CD4-positive, alpha-beta memory T cell (primary cell): ENCODE measurements at regions not wholly inside any gene's neighbourhood (a gene's known extent, or its start where the extent isn't known, plus 50 kb on each side); places are given as distances from the start of the nearest gene placed in this dataset.
"Not testable (repeated sequence)": the region's sequence is repeated elsewhere in the genome, so short reads cannot be mapped to it uniquely, and the experiment has no call there.

ENCODE experiments used
- CTCF ChIA-PET: fragments of 350-600 bp; sonication (Branson Sonifier 250); formaldehyde crosslinking; loops from one replicate; lab custom pipeline; 2021; ENCODE audit warnings: inconsistent platforms; ENCODE audit not compliant: partially characterized antibody; lab: Charles Lee
- POLR2A ChIA-PET: fragments of 350-600 bp; sonication (Branson Sonifier 250); formaldehyde crosslinking; loops from one replicate; lab custom pipeline; 2021; ENCODE audit not compliant: partially characterized antibody; lab: Charles Lee
- DNase-seq, 5 donors: peaks; one replicate each; pipeline versions ENCODE4 v3.0.0 to v3.0.0-alpha.2; 2020 to 2022; ENCODE audit warnings: mixed read lengths in 1 of 5
- H3K27ac ChIP-seq: one replicate; pipeline ENCODE4 v1.7.0; 2013; ENCODE audit warnings: low read depth, low read length
- H3K27me3 ChIP-seq: 2 replicates; pipeline ENCODE4 v1.7.0; 2013; ENCODE audit warnings: mild to moderate bottlenecking, low read length, moderate library complexity; ENCODE audit not compliant: insufficient read depth
- H3K36me3 ChIP-seq: 2 replicates; pipeline ENCODE4 v1.7.0; 2013; ENCODE audit warnings: mild to moderate bottlenecking, low read length, moderate library complexity; ENCODE audit not compliant: insufficient read depth
- H3K4me1 ChIP-seq: 2 replicates; pipeline ENCODE4 v1.7.0; 2013; ENCODE audit warnings: mild to moderate bottlenecking, low read length, moderate library complexity; ENCODE audit not compliant: insufficient read depth
- H3K4me3 ChIP-seq, 2 donors: one replicate each; pipeline ENCODE4 v1.7.0; 2013; ENCODE audit warnings: low read length in 2 of 2, mild to moderate bottlenecking in 1 of 2
- H3K9me3 ChIP-seq, 2 donors: one replicate each; pipeline ENCODE4 v1.7.0; 2013; ENCODE audit warnings: low read length in 2 of 2, control low read depth in 1 of 2; ENCODE audit not compliant: control insufficient read depth in 1 of 2
- H3K27ac Mint-ChIP-seq, 7 donors: one replicate each; pipeline ENCODE4 v1.8.0; 2020 to 2021; ENCODE audit warnings: mixed read lengths in 7 of 7, mild to moderate bottlenecking in 6 of 7, inconsistent platforms in 3 of 7, moderate library complexity in 3 of 7
- H3K27me3 Mint-ChIP-seq, 2 donors: one replicate each; pipeline ENCODE4 v1.8.0; 2020 to 2021; ENCODE audit warnings: mixed read lengths in 2 of 2
- H3K36me3 Mint-ChIP-seq, 2 donors: one replicate each; pipeline ENCODE4 v1.8.0; 2020 to 2021; ENCODE audit warnings: mixed read lengths in 2 of 2, inconsistent platforms in 1 of 2, mild to moderate bottlenecking in 1 of 2
- H3K4me1 Mint-ChIP-seq, 4 donors: one replicate each; pipeline ENCODE4 v1.8.0; 2020 to 2021; ENCODE audit warnings: mixed read lengths in 4 of 4, mild to moderate bottlenecking in 1 of 4
- H3K4me3 Mint-ChIP-seq, 8 donors: one replicate each; pipeline ENCODE4 v1.8.0; 2020 to 2021; ENCODE audit warnings: mixed read lengths in 8 of 8, mild to moderate bottlenecking in 7 of 8, moderate library complexity in 6 of 8, inconsistent platforms in 3 of 8
- H3K9me3 Mint-ChIP-seq, 8 donors: one replicate each; pipeline ENCODE4 v1.8.0; 2020 to 2021; ENCODE audit warnings: mixed read lengths in 8 of 8, mild to moderate bottlenecking in 5 of 8, inconsistent platforms in 3 of 8, moderate library complexity in 1 of 8
- intact Hi-C: fragments of 100-400 bp; cut with micrococcal nuclease; formaldehyde crosslinking; loops from one replicate; pipeline ENCODE4 v1.15.1; 2023

- Mint-ChIP-seq H3K9me3 (no peaks in the 10 kb centered on the region), H3K4me1 (peaks cover 6 to 23% (median 21%) of the 10 kb centered on the region in 4 donors), H3K36me3 (no peaks in the 10 kb centered on the region), H3K4me3 (no peak overlapping the region), H3K27ac (no peak overlapping the region), H3K27me3 (no peaks in the 10 kb centered on the region)
- ChIA-PET CTCF (interaction anchor here (1.0 to 1.4 kb wide), 2 partner anchors 23 to 412 kb away, joined by 3 to 4 read pairs; no protein-coding TSS in a partner anchor), POLR2A (interaction anchor here (0.6 kb wide), 1 partner anchor 138 kb away, joined by 3 read pairs; no protein-coding TSS in a partner anchor)
- Histone ChIP-seq H3K36me3 (no peaks in the 10 kb centered on the region), H3K4me3 (no peak overlapping the region), H3K9me3 (no peaks in the 10 kb centered on the region), H3K4me1 (peaks cover 19% of the 10 kb centered on the region), H3K27me3 (no peaks in the 10 kb centered on the region), H3K27ac (no peak overlapping the region)
- intact Hi-C loops, result no loop called here
- no peak for DNase-seq
Measured at GRCh38 chr13:50388481-50388880, 373.2 kb downstream of the KCNRG start.

- Mint-ChIP-seq H3K36me3 (no peaks in the 10 kb centered on the region), H3K27me3 (no peaks in the 10 kb centered on the region), H3K4me1 (peaks cover 2 to 19% (median 15%) of the 10 kb centered on the region in 4 donors), H3K9me3 (no peaks in the 10 kb centered on the region), H3K4me3 (no peak overlapping the region), H3K27ac (peak overlapping the region in 1 of 7 donors; percentile 18)
- Histone ChIP-seq H3K36me3 (no peaks in the 10 kb centered on the region), H3K9me3 (no peaks in the 10 kb centered on the region), H3K4me1 (peaks cover 15% of the 10 kb centered on the region), H3K27ac (no peak overlapping the region), H3K4me3 (no peak overlapping the region), H3K27me3 (no peaks in the 10 kb centered on the region)
- intact Hi-C loops, result no loop called here
- POLR2A ChIA-PET, result no interaction called here
- CTCF ChIA-PET, result interaction anchor here (1.4 kb wide), 1 partner anchor 24 kb away, joined by 4 read pairs; no protein-coding TSS in a partner anchor
- no peak for DNase-seq
Measured at GRCh38 chr13:50389726-50390125, 374.5 kb downstream of the KCNRG start.

- Histone ChIP-seq H3K9me3 (no peaks in the 10 kb centered on the region), H3K27ac (no peak overlapping the region), H3K4me1 (peaks cover 6% of the 10 kb centered on the region), H3K36me3 (no peaks in the 10 kb centered on the region), H3K27me3 (no peaks in the 10 kb centered on the region), H3K4me3 (no peak overlapping the region)
- Mint-ChIP-seq H3K36me3 (no peaks in the 10 kb centered on the region), H3K4me1 (peaks cover 0 to 9% (median 6%) of the 10 kb centered on the region in 4 donors), H3K4me3 (no peak overlapping the region), H3K27me3 (no peaks in the 10 kb centered on the region), H3K9me3 (no peaks in the 10 kb centered on the region), H3K27ac (no peak overlapping the region)
- POLR2A ChIA-PET, result no interaction called here
- CTCF ChIA-PET, result no interaction called here
- no peak for DNase-seq
- intact Hi-C loops, result no loop called here
Measured at GRCh38 chr13:50390503-50391248, 375.4 kb downstream of the KCNRG start.

GRCh38 chr13:50392977-50393376 lies 377.7 kb downstream of the KCNRG start:
- Histone ChIP-seq H3K27ac (no peak overlapping the region), H3K27me3 (no peaks in the 10 kb centered on the region), H3K9me3 (no peaks in the 10 kb centered on the region), H3K4me1 (no peaks in the 10 kb centered on the region), H3K36me3 (no peaks in the 10 kb centered on the region), H3K4me3 (no peak overlapping the region)
- Mint-ChIP-seq H3K9me3 (no peaks in the 10 kb centered on the region), H3K36me3 (no peaks in the 10 kb centered on the region), H3K27ac (peak overlapping the region in 1 of 7 donors; percentile 48), H3K4me1 (no peaks in the 10 kb centered on the region), H3K27me3 (no peaks in the 10 kb centered on the region), H3K4me3 (no peak overlapping the region)
- ChIA-PET POLR2A (interaction anchor here (0.6 kb wide), 1 partner anchor 28 kb away, joined by 3 read pairs; no protein-coding TSS in a partner anchor), CTCF (no interaction called here)
- no peak for DNase-seq
- intact Hi-C loops, result no loop called here

- no peak for DNase-seq
- H3K4me1 ChIP-seq, result no peaks in the 10 kb centered on the region
- Mint-ChIP-seq H3K4me1 (no peaks in the 10 kb centered on the region), H3K36me3 (no peaks in the 10 kb centered on the region), H3K27me3 (no peaks in the 10 kb centered on the region), H3K4me3 (no peak overlapping the region), H3K9me3 (no peaks in the 10 kb centered on the region), H3K27ac (no peak overlapping the region)
- H3K4me3 ChIP-seq, result no peak overlapping the region
- H3K36me3 ChIP-seq, result no peaks in the 10 kb centered on the region
- H3K9me3 ChIP-seq, result no peaks in the 10 kb centered on the region
- no peak overlapping the region for H3K27ac ChIP-seq
- H3K27me3 ChIP-seq, result no peaks in the 10 kb centered on the region
- intact Hi-C loops, result no loop called here
- ChIA-PET CTCF (no interaction called here), POLR2A (interaction anchor here (0.6 kb wide), 1 partner anchor 28 kb away, joined by 3 read pairs; no protein-coding TSS in a partner anchor)
Measured at GRCh38 chr13:50393628-50394027, 378.4 kb downstream of the KCNRG start.

- no peak overlapping the region for H3K4me3 Mint-ChIP-seq
- no peaks in the 10 kb centered on the region for H3K27me3 Mint-ChIP-seq
- POLR2A ChIA-PET, result no interaction called here
- no peaks in the 10 kb centered on the region for H3K4me1 ChIP-seq
- no peaks in the 10 kb centered on the region for H3K9me3 Mint-ChIP-seq
- no peaks in the 10 kb centered on the region for H3K4me1 Mint-ChIP-seq
- no peaks in the 10 kb centered on the region for H3K36me3 ChIP-seq
- no peaks in the 10 kb centered on the region for H3K27me3 ChIP-seq
- H3K9me3 ChIP-seq, result no peaks in the 10 kb centered on the region
- H3K27ac ChIP-seq, result no peak overlapping the region
- H3K36me3 Mint-ChIP-seq, result peaks cover 0 to 4% of the 10 kb centered on the region in 2 donors
- DNase-seq, result no peak
- CTCF ChIA-PET, result no interaction called here
- H3K4me3 ChIP-seq, result no peak overlapping the region
- no peak overlapping the region for H3K27ac Mint-ChIP-seq
- intact Hi-C loops, result no loop called here
Measured at GRCh38 chr13:50396001-50396400, 380.8 kb downstream of the KCNRG start.

- H3K9me3 Mint-ChIP-seq, POLR2A ChIA-PET, H3K36me3 ChIP-seq, H3K36me3 Mint-ChIP-seq, H3K4me1 Mint-ChIP-seq, H3K4me1 ChIP-seq, H3K4me3 Mint-ChIP-seq, H3K27ac ChIP-seq, DNase-seq, intact Hi-C loops, CTCF ChIA-PET, H3K27me3 ChIP-seq, H3K27me3 Mint-ChIP-seq, H3K4me3 ChIP-seq, H3K9me3 ChIP-seq, H3K27ac Mint-ChIP-seq: not testable (repeated sequence)
Measured at GRCh38 chr13:50396618-50397017, 381.4 kb downstream of the KCNRG start.
